ENCODE measurements at regions not wholly inside any gene's neighbourhood (a gene's known extent, or its start where the extent isn't known, plus 50 kb on each side); places are given as distances from the start of the nearest gene placed in this dataset.

- no peak overlapping the region for H3K9ac ChIP-seq (ENCODE audit: extremely low read depth, insufficient read length, low read length)
- H3K18ac ChIP-seq (ENCODE audit: insufficient read length, low read depth, low read length), result no peak overlapping the region
- H2BK5ac ChIP-seq (ENCODE audit: insufficient read length, low read length), result no peak overlapping the region
- H3K79me2 ChIP-seq (ENCODE audit: insufficient read depth, low read length), result 0 out of 2 replicates have a peak, but pooled peaks cover 4% of the 10 kb centered on the region
- no peak overlapping the region for H3K56ac ChIP-seq (ENCODE audit: insufficient read length, low read depth, low read length)
- H3K27me3 ChIP-seq (ENCODE audit: insufficient read depth, low read length), result no peaks in the 10 kb centered on the region
- no CpG with 5 or more reads among the region's 2 CpGs for WGBS (ENCODE audit: extremely low coverage, insufficient read length, low lambda C conversion rate)
- no peak overlapping the region for H3K23ac ChIP-seq (ENCODE audit: insufficient read length, low read depth, low read length)
- no peak overlapping the region for H3K4ac ChIP-seq (ENCODE audit: low read depth, low read length)
- Mint-ChIP-seq H3K36me3 (ENCODE audit: insufficient read depth in 1 of 3, low read depth in 3 of 3) (peaks cover 0 to 5% (median 2%) of the 10 kb centered on the region in 3 experiments; a peak in 3 of 7 replicates), H3K9me3 (no peaks in the 10 kb centered on the region; a peak in 1 of 5 replicates), H3K4me1 (peaks cover 33 to 40% of the 10 kb centered on the region in 2 experiments), H3K27ac (no peak overlapping the region), H3K4me3 (no peak overlapping the region), H3K27me3 (ENCODE audit: low read depth) (peaks cover 10% of the 10 kb centered on the region)
- H2AFZ ChIP-seq (ENCODE audit: low read length), result no peak overlapping the region
- H2BK15ac ChIP-seq (ENCODE audit: low read depth, low read length), result no peak overlapping the region
- no peak overlapping the region for H4K8ac ChIP-seq (replicated peaks; ENCODE audit: insufficient read length, low read depth, low read length)
- no peak overlapping the region for H4K5ac ChIP-seq (ENCODE audit: insufficient read length, low read depth, low read length)
- H3K4me2 ChIP-seq (ENCODE audit: insufficient read depth, insufficient read length, low read length), result no peak overlapping the region
- no peaks in the 10 kb centered on the region for H4K20me1 ChIP-seq (ENCODE audit: control insufficient read depth, insufficient read depth, insufficient read length)
- H3K14ac ChIP-seq (ENCODE audit: insufficient read depth, low read length), result no peak overlapping the region
- H2BK120ac ChIP-seq (ENCODE audit: low read depth, low read length, poor library complexity, severe bottlenecking), result no peak overlapping the region
- H2AK5ac ChIP-seq (ENCODE audit: insufficient read length, low read length), result no peak overlapping the region
- H3K4me1 ChIP-seq (ENCODE audit: insufficient read depth, low read length), result peaks cover 3% of the 10 kb centered on the region
- TF ChIP-seq CTCF (conservative IDR thresholded peaks at IDR 0.05), result no peak
- H2BK20ac ChIP-seq (ENCODE audit: low read depth, low read length, poor library complexity, severe bottlenecking), result no peak overlapping the region
- H3T11ph ChIP-seq (ENCODE audit: low read length), result no peak overlapping the region
- no peak overlapping the region for H4K91ac ChIP-seq (ENCODE audit: insufficient read length, low read depth, low read length)
- H3K23me2 ChIP-seq (ENCODE audit: insufficient read length, low read depth, low read length, poor library complexity, severe bottlenecking), result peaks cover 13% of the 10 kb centered on the region
- no peak for DNase-seq
- H2BK12ac ChIP-seq (ENCODE audit: insufficient read length, low read depth, low read length), result no peak overlapping the region
- H3K79me1 ChIP-seq (ENCODE audit: insufficient read depth, low read depth, low read length, poor library complexity, severe bottlenecking), result no peaks in the 10 kb centered on the region
- no peak overlapping the region for H3K27ac ChIP-seq (ENCODE audit: insufficient read length, low read depth, low read length)
- H3K9me3 ChIP-seq (ENCODE audit: control insufficient read depth, low read depth, low read length), result no peaks in the 10 kb centered on the region
These were observed 190.4 kb downstream of the ZEB2 start for GRCh38 chr2:144329472-144329871.

Measured in H9 (cell line).